ENCODE measurements at regions not wholly inside any gene's neighbourhood (a gene's known extent, or its start where the extent isn't known, plus 50 kb on each side); places are given as distances from the start of the nearest gene placed in this dataset.
"Not testable (repeated sequence)": the region's sequence is repeated elsewhere in the genome, so short reads cannot be mapped to it uniquely, and the experiment has no call there.

DNA sequence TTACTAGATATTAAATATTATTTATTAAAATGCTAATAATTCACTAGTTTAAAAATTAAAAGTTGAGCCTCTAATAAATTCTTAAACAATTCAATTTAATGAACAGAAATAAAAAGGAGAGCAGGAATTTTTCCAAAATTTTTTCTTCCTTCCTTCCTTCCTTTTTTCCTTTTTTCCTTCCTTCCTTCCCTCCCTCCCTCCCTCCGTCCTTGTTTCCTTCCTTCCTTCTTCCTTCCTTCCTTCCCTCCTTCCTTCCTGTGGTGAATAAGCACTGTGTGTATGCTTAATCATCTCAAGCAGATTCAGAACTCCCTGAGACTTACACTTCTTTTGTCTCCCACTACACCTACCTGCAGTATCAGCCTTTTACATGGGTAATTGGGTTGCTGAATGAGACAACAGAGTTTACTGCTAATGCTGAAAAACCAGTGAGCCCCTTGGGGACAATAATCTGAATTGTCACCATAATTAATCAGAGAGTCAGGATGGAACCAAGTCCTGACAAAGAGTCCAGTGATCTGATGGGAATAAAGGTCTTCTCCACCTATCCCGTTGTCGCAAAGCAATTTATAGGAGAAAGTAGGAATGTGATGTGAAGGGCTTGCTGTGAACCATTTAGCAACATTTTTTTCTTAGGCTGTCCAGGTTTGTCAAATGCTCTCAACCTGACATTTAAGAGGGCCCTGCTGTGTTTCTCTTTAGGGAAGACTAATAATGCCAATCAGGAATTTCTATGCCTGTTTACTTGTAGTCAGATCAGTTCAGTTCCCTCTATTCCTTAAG lies 58.1 kb upstream of the CEP295 start:
- FAIRE-seq, result no peak
- DNase-seq (ENCODE audit: low read depth), result no peak
- TF ChIP-seq, protein P1, sequence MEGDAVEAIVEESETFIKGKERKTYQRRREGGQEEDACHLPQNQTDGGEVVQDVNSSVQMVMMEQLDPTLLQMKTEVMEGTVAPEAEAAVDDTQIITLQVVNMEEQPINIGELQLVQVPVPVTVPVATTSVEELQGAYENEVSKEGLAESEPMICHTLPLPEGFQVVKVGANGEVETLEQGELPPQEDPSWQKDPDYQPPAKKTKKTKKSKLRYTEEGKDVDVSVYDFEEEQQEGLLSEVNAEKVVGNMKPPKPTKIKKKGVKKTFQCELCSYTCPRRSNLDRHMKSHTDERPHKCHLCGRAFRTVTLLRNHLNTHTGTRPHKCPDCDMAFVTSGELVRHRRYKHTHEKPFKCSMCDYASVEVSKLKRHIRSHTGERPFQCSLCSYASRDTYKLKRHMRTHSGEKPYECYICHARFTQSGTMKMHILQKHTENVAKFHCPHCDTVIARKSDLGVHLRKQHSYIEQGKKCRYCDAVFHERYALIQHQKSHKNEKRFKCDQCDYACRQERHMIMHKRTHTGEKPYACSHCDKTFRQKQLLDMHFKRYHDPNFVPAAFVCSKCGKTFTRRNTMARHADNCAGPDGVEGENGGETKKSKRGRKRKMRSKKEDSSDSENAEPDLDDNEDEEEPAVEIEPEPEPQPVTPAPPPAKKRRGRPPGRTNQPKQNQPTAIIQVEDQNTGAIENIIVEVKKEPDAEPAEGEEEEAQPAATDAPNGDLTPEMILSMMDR (IDR thresholded peaks at IDR 0.05; ENCODE audit: insufficient read depth, low read length, severe bottlenecking), result no peak
- Histone ChIP-seq H3K4me3 (ENCODE audit: low read depth, low read length) (no peak overlapping the region), H3K36me3 (ENCODE audit: control insufficient read depth, insufficient read depth, low read length) (no peaks in the 10 kb centered on the region), H3K27me3 (ENCODE audit: control insufficient read depth, insufficient read depth, low read length) (no peaks in the 10 kb centered on the region)

DNA sequence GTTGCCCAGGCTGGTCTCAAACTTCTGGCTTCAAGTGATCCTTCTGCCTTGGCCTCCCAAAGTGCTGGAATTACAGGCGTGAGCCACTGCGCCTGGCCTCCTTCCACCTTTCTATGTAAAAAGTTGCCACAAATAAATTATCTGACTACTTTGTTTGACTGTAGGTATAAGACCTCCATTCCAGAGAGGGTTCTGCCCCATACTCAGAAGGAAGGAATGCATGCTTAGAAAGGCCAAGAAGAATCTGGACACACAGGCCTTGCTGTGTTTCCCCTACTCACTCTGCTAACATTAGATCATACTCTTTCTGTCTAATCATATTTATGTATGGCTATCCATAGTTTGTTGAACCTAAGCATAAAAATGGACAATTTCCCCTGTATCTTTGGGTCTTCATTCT lies 53.0 kb upstream of the SMCO4 start:
- not testable (repeated sequence) for H3K27me3 ChIP-seq (ENCODE audit: control insufficient read depth, insufficient read depth, low read length); H3K4me3 ChIP-seq (ENCODE audit: low read depth, low read length); H3K36me3 ChIP-seq (ENCODE audit: control insufficient read depth, insufficient read depth, low read length); FAIRE-seq; DNase-seq (ENCODE audit: low read depth)
